Muscle layer of duodenum (tissue), 2 donors: ENCODE measurements at regions not wholly inside any gene's neighbourhood (a gene's known extent, or its start where the extent isn't known, plus 50 kb on each side); places are given as distances from the start of the nearest gene placed in this dataset.
"Not testable (repeated sequence)": the region's sequence is repeated elsewhere in the genome, so short reads cannot be mapped to it uniquely, and the experiment has no call there.

Experiments
- H3K27ac ChIP-seq: one replicate; pipeline ENCODE4 v1.7.0; 2013; ENCODE audit warnings: mild to moderate bottlenecking, low read length
- H3K27me3 ChIP-seq: one replicate; pipeline ENCODE4 v1.7.0; 2013; ENCODE audit warnings: low read depth, mild to moderate bottlenecking, control low read depth, low read length
- H3K36me3 ChIP-seq, 2 donors: one replicate each; pipeline ENCODE4 v1.7.0; 2013; ENCODE audit warnings: low read length in 2 of 2, control low read depth in 1 of 2, mild to moderate bottlenecking in 1 of 2; ENCODE audit not compliant: insufficient read depth in 2 of 2, control insufficient read depth in 1 of 2
- H3K4me1 ChIP-seq, 2 donors: one replicate each; pipeline ENCODE4 v1.7.0; 2013; ENCODE audit warnings: low read length in 2 of 2, mild to moderate bottlenecking in 2 of 2, control low read depth in 1 of 2, moderate library complexity in 1 of 2; ENCODE audit not compliant: insufficient read depth in 2 of 2, control insufficient read depth in 1 of 2
- H3K4me3 ChIP-seq, 2 donors: one replicate each; pipeline ENCODE4 v1.7.0; 2013; ENCODE audit warnings: low read length in 2 of 2, low read depth in 1 of 2, mild to moderate bottlenecking in 1 of 2
- H3K9me3 ChIP-seq, 2 donors: one replicate each; pipeline ENCODE4 v1.7.0; 2013; ENCODE audit warnings: low read length in 2 of 2, control low read depth in 1 of 2, mild to moderate bottlenecking in 1 of 2; ENCODE audit not compliant: control insufficient read depth in 1 of 2
- donor health status: healthy.

GRCh38 chr3:40677321-40677720, 152.6 kb downstream of the ZNF621 start:
- Histone ChIP-seq H3K4me1 (peaks cover 0 to 4% of the 10 kb centered on the region in 2 donors), H3K27ac (no peak overlapping the region), H3K27me3 (no peaks in the 10 kb centered on the region), H3K4me3 (no peak overlapping the region), H3K36me3 (no peaks in the 10 kb centered on the region), H3K9me3 (no peaks in the 10 kb centered on the region)

GRCh38 chr3:40677749-40678148, 153.0 kb downstream of the ZNF621 start:
- H3K9me3 ChIP-seq: no peaks in the 10 kb centered on the region
- H3K27me3 ChIP-seq: no peaks in the 10 kb centered on the region
- no peak overlapping the region for H3K4me3 ChIP-seq
- peaks cover 0 to 4% of the 10 kb centered on the region in 2 donors for H3K4me1 ChIP-seq
- no peaks in the 10 kb centered on the region for H3K36me3 ChIP-seq
- H3K27ac ChIP-seq: no peak overlapping the region

- Histone ChIP-seq H3K4me1 (peaks cover 0 to 4% of the 10 kb centered on the region in 2 donors), H3K4me3 (no peak overlapping the region), H3K27me3 (no peaks in the 10 kb centered on the region), H3K36me3 (no peaks in the 10 kb centered on the region), H3K27ac (no peak overlapping the region), H3K9me3 (no peaks in the 10 kb centered on the region)
Observed at GRCh38 chr3:40679290-40679689, 154.5 kb downstream of the ZNF621 start.

DNA sequence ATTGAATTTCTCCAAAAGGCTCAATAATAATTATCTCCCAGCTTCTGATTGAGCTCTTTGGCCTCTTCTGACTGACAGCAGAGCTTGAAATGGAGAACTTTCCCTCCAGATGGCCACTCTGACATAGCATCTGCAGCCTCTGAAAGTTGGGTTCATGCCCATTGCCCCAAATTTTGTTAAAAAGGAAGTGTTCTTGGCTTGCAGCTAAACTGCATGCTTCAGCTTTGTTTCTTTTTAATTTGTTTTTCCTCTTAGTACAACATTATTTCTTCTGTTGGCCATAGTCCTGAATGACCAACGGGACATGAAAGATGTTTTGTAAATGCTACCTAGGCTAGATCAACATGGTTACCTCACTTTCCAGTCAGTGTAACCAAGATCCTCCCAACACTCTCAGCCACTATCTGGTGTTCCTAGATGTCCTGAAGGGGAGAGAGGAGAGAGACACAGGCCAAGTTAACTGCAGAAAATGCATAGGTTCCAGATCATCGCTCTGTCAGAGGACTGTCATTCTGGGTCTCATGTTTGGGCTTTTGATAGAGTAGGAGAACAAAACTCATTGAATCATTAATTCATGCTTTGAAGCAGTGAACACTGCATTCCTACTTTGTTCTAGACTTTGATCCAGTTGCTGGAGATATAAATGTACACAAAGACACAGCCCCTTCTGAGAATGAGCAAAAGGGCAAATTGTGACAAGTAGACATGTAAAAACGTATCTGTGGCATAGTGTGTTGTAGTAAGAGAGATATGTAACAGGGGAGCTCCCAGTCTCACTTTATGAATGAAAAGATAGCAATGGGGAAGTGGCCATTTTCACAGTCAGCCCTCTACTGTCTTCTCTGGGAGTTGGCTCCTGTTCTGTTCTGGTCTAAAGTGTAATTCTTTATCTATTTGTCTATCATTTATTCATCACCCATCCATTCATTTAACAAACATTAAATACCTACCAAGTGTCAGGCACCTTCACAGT, 156.2 kb downstream of the ZNF621 start:
- H3K4me1 ChIP-seq: peaks cover 0 to 4% of the 10 kb centered on the region in 2 donors
- H3K9me3 ChIP-seq: no peaks in the 10 kb centered on the region
- no peaks in the 10 kb centered on the region for H3K36me3 ChIP-seq
- no peak overlapping the region for H3K4me3 ChIP-seq
- no peak overlapping the region for H3K27ac ChIP-seq
- H3K27me3 ChIP-seq: no peaks in the 10 kb centered on the region

DNA sequence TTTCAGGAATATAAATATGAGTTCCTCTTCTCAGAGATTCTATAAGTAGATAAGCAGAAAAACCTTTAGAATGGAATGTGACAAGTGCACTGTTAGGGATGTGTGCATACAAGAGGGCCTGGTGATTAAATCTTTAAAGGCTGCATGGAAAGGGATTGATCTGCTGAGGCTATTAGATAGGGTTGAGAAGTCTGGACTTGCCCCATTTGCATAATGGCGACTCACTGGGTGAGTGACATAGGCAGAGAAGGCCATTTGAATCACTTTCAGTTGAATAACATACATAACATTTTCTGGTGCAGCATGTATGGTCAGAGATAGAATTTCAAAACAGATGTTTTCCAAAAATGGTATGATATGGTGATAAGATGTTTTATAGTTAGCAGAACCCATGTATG, 156.9 kb downstream of the ZNF621 start:
- H3K27ac ChIP-seq: no peak overlapping the region
- H3K36me3 ChIP-seq: no peaks in the 10 kb centered on the region
- H3K27me3 ChIP-seq: no peaks in the 10 kb centered on the region
- no peaks in the 10 kb centered on the region for H3K9me3 ChIP-seq
- H3K4me1 ChIP-seq: peaks cover 0 to 4% of the 10 kb centered on the region in 2 donors
- no peak overlapping the region for H3K4me3 ChIP-seq

DNA sequence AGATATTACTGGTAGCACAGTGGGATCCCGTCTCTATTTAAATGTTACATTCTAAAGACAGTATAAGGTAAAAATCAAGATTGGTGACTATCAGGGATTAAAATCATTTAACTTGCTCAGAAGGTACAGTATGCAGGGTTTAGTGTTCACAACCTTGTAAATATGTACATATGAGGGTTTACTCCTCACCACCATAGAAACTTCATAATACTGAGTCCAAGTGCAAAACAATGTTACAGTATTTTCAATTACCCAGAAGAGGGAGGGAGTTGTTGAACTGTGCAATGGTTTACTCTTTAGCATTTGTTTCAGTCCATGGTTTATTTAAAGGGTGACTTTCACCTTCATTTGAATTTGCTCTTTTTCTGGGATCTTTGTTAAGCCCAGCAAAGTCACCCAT, 165.1 kb downstream of the ZNF621 start:
- Histone ChIP-seq H3K4me1 (peaks cover 0 to 21% of the 10 kb centered on the region in 2 donors), H3K27me3 (no peaks in the 10 kb centered on the region), H3K4me3 (no peak overlapping the region), H3K9me3 (no peaks in the 10 kb centered on the region), H3K36me3 (no peaks in the 10 kb centered on the region), H3K27ac (no peak overlapping the region)

DNA sequence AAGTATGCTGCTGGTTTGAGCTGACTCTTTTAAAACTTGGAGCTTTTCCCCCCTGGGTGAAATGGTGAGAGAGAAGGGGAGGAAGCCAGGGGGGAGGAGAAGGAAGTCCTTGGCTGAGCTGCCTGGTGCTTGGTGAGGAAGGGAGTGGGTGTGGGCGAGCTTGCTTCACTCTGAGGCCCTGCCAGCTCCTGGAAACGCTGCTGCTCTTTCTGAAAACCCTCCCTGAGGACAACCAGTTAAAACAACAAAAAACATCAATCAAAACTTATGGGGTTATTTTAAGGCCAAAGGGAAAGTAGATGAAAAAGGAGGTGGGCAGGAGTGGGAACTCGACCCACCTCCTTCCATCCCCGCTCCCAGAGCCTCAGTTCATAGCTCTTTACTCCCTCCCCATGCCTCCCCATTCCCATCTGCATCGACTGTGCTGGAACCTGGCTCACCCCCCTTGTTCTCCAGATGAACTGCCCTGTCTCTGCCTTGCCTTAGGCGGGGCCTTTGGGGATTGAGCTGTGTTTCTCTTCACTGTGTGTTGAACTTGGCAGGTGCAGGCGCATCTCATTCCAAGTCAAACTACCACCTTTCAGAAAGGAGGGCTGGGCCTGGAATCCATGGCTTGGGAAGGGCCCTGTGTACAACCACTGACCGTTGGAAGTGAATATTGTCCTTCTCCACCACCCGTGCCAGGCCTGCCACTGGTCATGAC, 166.1 kb downstream of the ZNF621 start:
- Histone ChIP-seq H3K4me3 (no peak overlapping the region), H3K4me1 (peaks cover 0 to 28% of the 10 kb centered on the region in 2 donors), H3K27me3 (no peaks in the 10 kb centered on the region), H3K27ac (no peak overlapping the region), H3K36me3 (no peaks in the 10 kb centered on the region), H3K9me3 (no peaks in the 10 kb centered on the region)

GRCh38 chr3:40691452-40691861, 166.7 kb downstream of the ZNF621 start:
- H3K4me1 ChIP-seq: peaks cover 0 to 28% of the 10 kb centered on the region in 2 donors
- no peak overlapping the region for H3K27ac ChIP-seq
- H3K36me3 ChIP-seq: no peaks in the 10 kb centered on the region
- H3K4me3 ChIP-seq: no peak overlapping the region
- no peaks in the 10 kb centered on the region for H3K27me3 ChIP-seq
- H3K9me3 ChIP-seq: no peaks in the 10 kb centered on the region

DNA sequence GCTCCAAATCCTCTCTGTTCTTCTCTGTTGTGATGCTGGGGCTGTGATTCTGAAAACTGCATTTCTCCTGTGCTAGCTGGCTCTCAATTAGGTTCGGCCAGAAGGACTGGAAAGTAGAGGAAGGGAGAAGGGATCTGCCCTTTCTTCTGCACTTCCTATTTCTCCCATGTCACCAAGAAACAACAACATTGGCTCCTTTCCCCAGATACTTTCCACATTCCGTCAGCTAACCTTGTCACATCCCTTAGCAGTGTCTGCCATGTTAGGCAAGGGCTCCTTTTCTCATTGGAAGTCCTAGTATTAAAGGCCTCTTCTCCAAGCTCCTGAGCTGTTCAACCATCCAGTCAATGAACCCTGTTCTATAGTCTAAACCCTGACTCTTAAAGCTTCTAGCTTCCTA, 171.1 kb downstream of the ZNF621 start:
- H3K9me3 ChIP-seq: no peaks in the 10 kb centered on the region
- no peaks in the 10 kb centered on the region for H3K27me3 ChIP-seq
- no peaks in the 10 kb centered on the region for H3K36me3 ChIP-seq
- H3K27ac ChIP-seq: no peak overlapping the region
- H3K4me1 ChIP-seq: peaks cover 0 to 24% of the 10 kb centered on the region in 2 donors
- H3K4me3 ChIP-seq: no peak overlapping the region

DNA sequence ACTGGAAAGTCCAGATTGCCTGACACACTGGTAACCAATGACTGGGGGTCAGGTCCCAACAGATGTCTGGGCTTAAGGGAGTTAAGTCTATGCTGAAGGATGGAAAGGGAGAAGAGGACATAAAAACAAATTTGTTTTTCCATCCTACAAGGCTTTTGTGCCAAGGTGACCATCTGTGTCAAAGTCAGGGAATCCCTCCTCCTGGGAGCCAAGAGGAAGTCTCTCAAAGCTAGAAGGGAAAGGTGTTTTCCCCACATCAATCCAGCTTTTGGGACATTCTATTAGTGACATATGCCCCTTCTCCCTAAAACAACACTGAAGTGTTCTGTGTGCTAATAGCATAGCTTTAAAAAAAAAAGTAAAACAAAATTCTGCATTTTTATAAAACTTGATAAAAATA, 173.9 kb downstream of the ZNF621 start:
- H3K9me3 ChIP-seq, H3K36me3 ChIP-seq, H3K27me3 ChIP-seq, H3K27ac ChIP-seq, H3K4me3 ChIP-seq: not testable (repeated sequence)
- peaks cover 0 to 13% of the 10 kb centered on the region in 2 donors for H3K4me1 ChIP-seq

GRCh38 chr3:40701016-40701588, 176.3 kb downstream of the ZNF621 start:
- Histone ChIP-seq H3K27me3 (no peaks in the 10 kb centered on the region), H3K9me3 (peaks cover 0 to 3% of the 10 kb centered on the region in 2 donors), H3K36me3 (no peaks in the 10 kb centered on the region), H3K4me3 (no peak overlapping the region), H3K4me1 (no peaks in the 10 kb centered on the region), H3K27ac (no peak overlapping the region)
